K562 (cell line): ENCODE measurements at regions not wholly inside any gene's neighbourhood (a gene's known extent, or its start where the extent isn't known, plus 50 kb on each side); places are given as distances from the start of the nearest gene placed in this dataset.
A peak's percentile ranks its signal among the peaks of the same experiment; 100 is the strongest.

Experiments used
- ADNP ChIP-seq: fragments of 200-800 bp; sonication (Bioruptor generic); IDR thresholded peaks from 2 replicates; pipeline ENCODE4 v1.6.1; 2016; ENCODE audit warnings: missing genetic modification characterization, missing compliant biosample characterization
- ARID1B ChIP-seq: fragments of 450-650 bp; IDR thresholded peaks from 2 replicates; pipeline ENCODE4 v1.6.1; 2016; ENCODE audit warnings: antibody characterized with exemption, mild to moderate bottlenecking, inconsistent platforms
- BRD9 ChIP-seq: fragments of 450-650 bp; IDR thresholded peaks from 2 replicates; pipeline ENCODE4 v1.6.1; 2018; ENCODE audit warnings: low read depth; ENCODE audit not compliant: partially characterized antibody
- CC2D1A ChIP-seq: fragments of 450-650 bp; IDR thresholded peaks from 2 replicates; pipeline ENCODE4 v1.6.1; 2017; ENCODE audit warnings: mild to moderate bottlenecking
- EHMT2 ChIP-seq: fragments of 450-650 bp; IDR thresholded peaks from 2 replicates; pipeline ENCODE4 v1.6.1; 2018; ENCODE audit warnings: antibody characterized with exemption
- FOXP1 ChIP-seq: sonication (generic); formaldehyde crosslinking; IDR thresholded peaks from 2 replicates; pipeline ENCODE4 v1.8.0; 2022; ENCODE audit warnings: mild to moderate bottlenecking, missing genetic modification reagents
- GATA2 ChIP-seq: sonication (generic); formaldehyde crosslinking; IDR thresholded peaks from 2 replicates; pipeline ENCODE4 v1.4.0; 2020; ENCODE audit warnings: mild to moderate bottlenecking, missing genetic modification reagents
- HDAC6 ChIP-seq: IDR thresholded peaks from 2 replicates; pipeline ENCODE4 v1.6.1; 2012; ENCODE audit warnings: low read depth, mild to moderate bottlenecking, control low read depth, inconsistent platforms, low read length, moderate library complexity
- JUN ChIP-seq, 2 experiments: sonication (generic) in 1 of 2; formaldehyde crosslinking in 1 of 2; IDR thresholded peaks; 2 replicates each; pipeline versions ENCODE4 v1.6.1 to v1.8.0; 2012 to 2022; ENCODE audit warnings: borderline replicate concordance in 2 of 2, mild to moderate bottlenecking in 2 of 2, improper control_type of control experiment in 1 of 2, low read depth in 1 of 2, low read length in 1 of 2, missing genetic modification reagents in 1 of 2
- MEF2D ChIP-seq: conservative IDR thresholded peaks from 2 replicates; pipeline ENCODE4 v1.6.1; 2016; ENCODE audit warnings: low read depth, missing genetic modification characterization, missing compliant biosample characterization
- NFATC3 ChIP-seq: fragments of 450-650 bp; IDR thresholded peaks from 2 replicates; pipeline ENCODE4 v1.6.1; 2017; ENCODE audit warnings: mild to moderate bottlenecking
- NFIC ChIP-seq: fragments of 450-650 bp; IDR thresholded peaks from 2 replicates; pipeline ENCODE4 v1.6.1; 2017; ENCODE audit warnings: mild to moderate bottlenecking, inconsistent platforms
- NFRKB ChIP-seq: fragments of 450-650 bp; IDR thresholded peaks from 2 replicates; pipeline ENCODE4 v1.6.1; 2016; ENCODE audit warnings: low read depth
- RCOR1 ChIP-seq, 2 experiments: IDR thresholded peaks; 2 replicates each; pipeline ENCODE4 v1.6.1; 2012; ENCODE audit warnings: low read depth in 2 of 2, low read length in 2 of 2, borderline replicate concordance in 1 of 2, improper control_type of control experiment in 1 of 2
- SLC30A9 ChIP-seq: fragments of 250-450 bp; sonication (Bioruptor Pico); IDR thresholded peaks from 2 replicates; pipeline ENCODE4 v1.8.0; 2022; ENCODE audit warnings: mild to moderate bottlenecking, moderate library complexity
- STAT5A ChIP-seq: IDR thresholded peaks from 2 replicates; pipeline ENCODE4 v1.6.1; 2012; ENCODE audit warnings: low read length, inconsistent platforms, borderline replicate concordance
- TAL1 ChIP-seq: fragments of 450-650 bp; IDR thresholded peaks from 2 replicates; pipeline ENCODE4 v1.6.1; 2016; ENCODE audit warnings: mild to moderate bottlenecking
- ZNF121 ChIP-seq: sonication (generic); formaldehyde crosslinking; conservative IDR thresholded peaks from 2 replicates; pipeline ENCODE4 v1.8.0; 2022; ENCODE audit warnings: missing genetic modification reagents
- TF ChIP-seq, protein P1 (sequence below): sonication (generic); formaldehyde crosslinking; IDR thresholded peaks from 2 replicates; pipeline ENCODE4 v1.8.0; 2023; ENCODE audit warnings: missing genetic modification reagents, mild to moderate bottlenecking, borderline replicate concordance
- TF ChIP-seq, protein P2 (sequence below): fragments of 250-450 bp; sonication (Bioruptor Pico); IDR thresholded peaks from 2 replicates; pipeline ENCODE4 v1.4.0; 2020
- TF ChIP-seq, protein P3 (sequence below): fragments of 250-450 bp; sonication (Bioruptor Pico); IDR thresholded peaks from 2 replicates; pipeline ENCODE4 v1.8.0; 2022; ENCODE audit warnings: moderate library complexity, mild to moderate bottlenecking, inconsistent platforms

DNA sequence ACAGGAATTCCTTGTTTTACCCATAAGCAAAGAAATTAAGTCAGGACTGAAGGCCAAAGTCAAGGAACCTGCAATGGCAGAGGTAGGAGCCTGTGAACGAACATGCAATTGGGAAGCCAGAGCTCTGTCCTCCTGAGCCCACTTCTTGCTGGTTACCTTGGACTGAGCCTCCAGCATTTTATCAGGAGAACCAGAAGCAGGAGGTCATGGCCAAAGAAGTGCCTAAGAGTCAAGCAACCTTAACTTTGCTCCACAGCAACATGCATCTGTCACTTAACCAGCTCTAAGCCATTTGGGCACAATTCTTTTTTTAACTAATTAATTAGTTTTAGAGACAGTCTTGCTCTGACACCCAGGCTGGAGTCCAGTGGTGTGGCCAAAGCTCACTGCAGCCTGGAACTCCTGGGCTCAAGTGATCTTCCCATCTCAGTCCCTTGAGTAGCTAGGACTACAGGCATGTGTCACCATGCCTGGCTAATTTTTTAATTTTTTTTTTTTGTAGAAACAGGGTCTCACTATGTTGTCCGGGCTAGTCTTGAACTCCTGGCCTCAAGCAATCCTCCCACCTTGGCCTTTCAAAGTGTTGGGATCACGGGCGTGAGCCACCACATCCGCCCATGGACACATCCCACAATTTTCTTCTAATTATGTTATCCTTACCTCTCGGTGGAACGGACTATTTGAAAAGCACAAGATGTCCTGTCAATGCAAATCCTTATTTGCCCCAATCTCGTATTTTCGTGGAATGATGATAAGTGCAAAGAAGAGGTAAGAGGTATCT is 334.2 kb downstream of the CD83 start (continued):
- peak in 1 of 2 experiments; percentile 28; a peak in 1 of 4 replicates for TF ChIP-seq RCOR1 (IDR thresholded peaks at IDR 0.05; ENCODE audit: borderline replicate concordance in 1 of 2, low read depth in 2 of 2, low read length in 2 of 2)
- peak; percentile 21 for TF ChIP-seq BRD9
- peak; percentile 60; the same call in 1 of the 2 replicates for TF ChIP-seq FOXP1 (CRISPR knock-in tag)
- 0 out of 2 replicates have a peak, but pooled peaks have one; percentile 11 for TF ChIP-seq EHMT2
- peak; percentile 67 for TF ChIP-seq GATA2 (CRISPR knock-in tag)
- peak; percentile 49; the same call in 1 of the 2 replicates for TF ChIP-seq STAT5A
- peak; percentile 75 for TF ChIP-seq ADNP (tag)
- TF ChIP-seq, protein P1, sequence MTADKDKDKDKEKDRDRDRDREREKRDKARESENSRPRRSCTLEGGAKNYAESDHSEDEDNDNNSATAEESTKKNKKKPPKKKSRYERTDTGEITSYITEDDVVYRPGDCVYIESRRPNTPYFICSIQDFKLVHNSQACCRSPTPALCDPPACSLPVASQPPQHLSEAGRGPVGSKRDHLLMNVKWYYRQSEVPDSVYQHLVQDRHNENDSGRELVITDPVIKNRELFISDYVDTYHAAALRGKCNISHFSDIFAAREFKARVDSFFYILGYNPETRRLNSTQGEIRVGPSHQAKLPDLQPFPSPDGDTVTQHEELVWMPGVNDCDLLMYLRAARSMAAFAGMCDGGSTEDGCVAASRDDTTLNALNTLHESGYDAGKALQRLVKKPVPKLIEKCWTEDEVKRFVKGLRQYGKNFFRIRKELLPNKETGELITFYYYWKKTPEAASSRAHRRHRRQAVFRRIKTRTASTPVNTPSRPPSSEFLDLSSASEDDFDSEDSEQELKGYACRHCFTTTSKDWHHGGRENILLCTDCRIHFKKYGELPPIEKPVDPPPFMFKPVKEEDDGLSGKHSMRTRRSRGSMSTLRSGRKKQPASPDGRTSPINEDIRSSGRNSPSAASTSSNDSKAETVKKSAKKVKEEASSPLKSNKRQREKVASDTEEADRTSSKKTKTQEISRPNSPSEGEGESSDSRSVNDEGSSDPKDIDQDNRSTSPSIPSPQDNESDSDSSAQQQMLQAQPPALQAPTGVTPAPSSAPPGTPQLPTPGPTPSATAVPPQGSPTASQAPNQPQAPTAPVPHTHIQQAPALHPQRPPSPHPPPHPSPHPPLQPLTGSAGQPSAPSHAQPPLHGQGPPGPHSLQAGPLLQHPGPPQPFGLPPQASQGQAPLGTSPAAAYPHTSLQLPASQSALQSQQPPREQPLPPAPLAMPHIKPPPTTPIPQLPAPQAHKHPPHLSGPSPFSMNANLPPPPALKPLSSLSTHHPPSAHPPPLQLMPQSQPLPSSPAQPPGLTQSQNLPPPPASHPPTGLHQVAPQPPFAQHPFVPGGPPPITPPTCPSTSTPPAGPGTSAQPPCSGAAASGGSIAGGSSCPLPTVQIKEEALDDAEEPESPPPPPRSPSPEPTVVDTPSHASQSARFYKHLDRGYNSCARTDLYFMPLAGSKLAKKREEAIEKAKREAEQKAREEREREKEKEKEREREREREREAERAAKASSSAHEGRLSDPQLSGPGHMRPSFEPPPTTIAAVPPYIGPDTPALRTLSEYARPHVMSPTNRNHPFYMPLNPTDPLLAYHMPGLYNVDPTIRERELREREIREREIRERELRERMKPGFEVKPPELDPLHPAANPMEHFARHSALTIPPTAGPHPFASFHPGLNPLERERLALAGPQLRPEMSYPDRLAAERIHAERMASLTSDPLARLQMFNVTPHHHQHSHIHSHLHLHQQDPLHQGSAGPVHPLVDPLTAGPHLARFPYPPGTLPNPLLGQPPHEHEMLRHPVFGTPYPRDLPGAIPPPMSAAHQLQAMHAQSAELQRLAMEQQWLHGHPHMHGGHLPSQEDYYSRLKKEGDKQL (CRISPR knock-in tag) = no peak
- TF ChIP-seq CC2D1A = 0 out of 2 replicates have a peak, but pooled peaks have one; percentile 6
- no peak for TF ChIP-seq SLC30A9 (CRISPR knock-in tag)
- TF ChIP-seq, protein P2, sequence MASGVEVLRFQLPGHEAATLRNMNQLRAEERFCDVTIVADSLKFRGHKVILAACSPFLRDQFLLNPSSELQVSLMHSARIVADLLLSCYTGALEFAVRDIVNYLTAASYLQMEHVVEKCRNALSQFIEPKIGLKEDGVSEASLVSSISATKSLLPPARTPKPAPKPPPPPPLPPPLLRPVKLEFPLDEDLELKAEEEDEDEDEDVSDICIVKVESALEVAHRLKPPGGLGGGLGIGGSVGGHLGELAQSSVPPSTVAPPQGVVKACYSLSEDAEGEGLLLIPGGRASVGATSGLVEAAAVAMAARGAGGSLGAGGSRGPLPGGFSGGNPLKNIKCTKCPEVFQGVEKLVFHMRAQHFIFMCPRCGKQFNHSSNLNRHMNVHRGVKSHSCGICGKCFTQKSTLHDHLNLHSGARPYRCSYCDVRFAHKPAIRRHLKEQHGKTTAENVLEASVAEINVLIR (CRISPR knock-in tag) = no peak
- TF ChIP-seq TAL1 = peak; percentile 68; the same call in 1 of the 2 replicates
- peak; percentile 75 for TF ChIP-seq ARID1B
- no peak for TF ChIP-seq HDAC6
- TF ChIP-seq ZNF121 = peak; percentile 67; the same call in 1 of the 2 replicates
- TF ChIP-seq MEF2D (tag) = 0 out of 2 replicates have a peak, but pooled peaks have one; percentile 2
- TF ChIP-seq NFRKB = peak; percentile 22; the same call in 1 of the 2 replicates
- no peak for TF ChIP-seq JUN (IDR thresholded peaks at IDR 0.05; ENCODE audit: borderline replicate concordance, low read depth, low read length)
- no peak for TF ChIP-seq JUN (CRISPR knock-in tag; IDR thresholded peaks at IDR 0.05; ENCODE audit: borderline replicate concordance)
- TF ChIP-seq, protein P3, sequence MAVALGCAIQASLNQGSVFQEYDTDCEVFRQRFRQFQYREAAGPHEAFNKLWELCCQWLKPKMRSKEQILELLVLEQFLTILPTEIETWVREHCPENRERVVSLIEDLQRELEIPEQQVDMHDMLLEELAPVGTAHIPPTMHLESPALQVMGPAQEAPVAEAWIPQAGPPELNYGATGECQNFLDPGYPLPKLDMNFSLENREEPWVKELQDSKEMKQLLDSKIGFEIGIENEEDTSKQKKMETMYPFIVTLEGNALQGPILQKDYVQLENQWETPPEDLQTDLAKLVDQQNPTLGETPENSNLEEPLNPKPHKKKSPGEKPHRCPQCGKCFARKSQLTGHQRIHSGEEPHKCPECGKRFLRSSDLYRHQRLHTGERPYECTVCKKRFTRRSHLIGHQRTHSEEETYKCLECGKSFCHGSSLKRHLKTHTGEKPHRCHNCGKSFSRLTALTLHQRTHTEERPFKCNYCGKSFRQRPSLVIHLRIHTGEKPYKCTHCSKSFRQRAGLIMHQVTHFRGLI = no peak
- peak; percentile 39; the same call in 1 of the 2 replicates for TF ChIP-seq NFIC
- TF ChIP-seq NFATC3 = no peak
